Upper lobe of left lung (tissue), 4 donors: ENCODE measurements at regions not wholly inside any gene's neighbourhood (a gene's known extent, or its start where the extent isn't known, plus 50 kb on each side); places are given as distances from the start of the nearest gene placed in this dataset.

ENCODE experiments used
- POLR2A ChIP-seq, 4 donors: fragments of 450-650 bp; IDR thresholded peaks; one replicate each; pipeline ENCODE4 v1.5.1; 2016 to 2017; ENCODE audit warnings: antibody characterized with exemption in 4 of 4, mild to moderate bottlenecking in 2 of 4
- POLR2AphosphoS5 ChIP-seq, 2 donors: sonication (generic); formaldehyde crosslinking; IDR thresholded peaks; one replicate each; pipeline ENCODE4 v1.5.1; 2017; ENCODE audit warnings: antibody characterized with exemption in 2 of 2
- TF ChIP-seq, protein P1 (sequence below), 6 experiments: fragments of 450-650 bp in 4 of 6; fragments of 200-600 bp in 2 of 6; sonication (generic) in 2 of 6; IDR thresholded peaks; one replicate each; pipeline ENCODE4 v1.5.1; 2016 to 2019; ENCODE audit warnings: antibody characterized with exemption in 6 of 6

DNA sequence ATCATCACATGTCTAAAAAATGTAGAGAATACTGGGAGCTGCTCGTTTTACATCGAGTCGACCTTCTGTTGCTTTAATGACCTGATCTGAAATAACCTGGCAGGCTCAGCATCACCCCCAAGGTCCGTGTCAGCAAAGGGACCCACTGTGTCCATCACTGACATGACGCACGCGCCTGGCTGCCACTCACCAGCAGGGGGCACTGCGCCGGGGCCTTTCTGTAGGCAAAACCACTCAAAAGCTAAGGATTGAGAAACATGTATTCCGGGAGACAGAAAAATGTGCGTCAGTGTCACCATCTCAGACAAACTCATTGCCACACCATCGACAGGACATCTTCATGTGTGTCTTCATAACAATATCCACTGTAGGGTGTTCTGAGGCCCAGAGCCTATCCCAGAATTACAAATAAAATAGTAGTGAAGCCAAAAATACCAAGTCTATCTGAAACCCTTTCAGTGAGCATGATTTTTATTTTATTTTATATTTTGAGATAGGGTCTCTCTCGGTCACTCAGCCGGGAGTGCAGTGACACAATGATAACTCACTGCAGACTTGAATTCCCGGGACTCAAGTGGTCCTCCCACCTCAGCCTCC, 130.3 kb upstream of the LSM14A start:
- TF ChIP-seq, protein P1, sequence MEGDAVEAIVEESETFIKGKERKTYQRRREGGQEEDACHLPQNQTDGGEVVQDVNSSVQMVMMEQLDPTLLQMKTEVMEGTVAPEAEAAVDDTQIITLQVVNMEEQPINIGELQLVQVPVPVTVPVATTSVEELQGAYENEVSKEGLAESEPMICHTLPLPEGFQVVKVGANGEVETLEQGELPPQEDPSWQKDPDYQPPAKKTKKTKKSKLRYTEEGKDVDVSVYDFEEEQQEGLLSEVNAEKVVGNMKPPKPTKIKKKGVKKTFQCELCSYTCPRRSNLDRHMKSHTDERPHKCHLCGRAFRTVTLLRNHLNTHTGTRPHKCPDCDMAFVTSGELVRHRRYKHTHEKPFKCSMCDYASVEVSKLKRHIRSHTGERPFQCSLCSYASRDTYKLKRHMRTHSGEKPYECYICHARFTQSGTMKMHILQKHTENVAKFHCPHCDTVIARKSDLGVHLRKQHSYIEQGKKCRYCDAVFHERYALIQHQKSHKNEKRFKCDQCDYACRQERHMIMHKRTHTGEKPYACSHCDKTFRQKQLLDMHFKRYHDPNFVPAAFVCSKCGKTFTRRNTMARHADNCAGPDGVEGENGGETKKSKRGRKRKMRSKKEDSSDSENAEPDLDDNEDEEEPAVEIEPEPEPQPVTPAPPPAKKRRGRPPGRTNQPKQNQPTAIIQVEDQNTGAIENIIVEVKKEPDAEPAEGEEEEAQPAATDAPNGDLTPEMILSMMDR (IDR thresholded peaks at IDR 0.05), result peak; percentile 65 to 87 (median 76)
- TF ChIP-seq POLR2A (IDR thresholded peaks at IDR 0.05) (no peak), POLR2AphosphoS5 (IDR thresholded peaks at IDR 0.05) (no peak)
